Naive thymus-derived CD8-positive, alpha-beta T cell (primary cell): ENCODE measurements at regions not wholly inside any gene's neighbourhood (a gene's known extent, or its start where the extent isn't known, plus 50 kb on each side); places are given as distances from the start of the nearest gene placed in this dataset.
"Not testable (repeated sequence)": the region's sequence is repeated elsewhere in the genome, so short reads cannot be mapped to it uniquely, and the experiment has no call there.

ENCODE experiments used
- ATAC-seq, 2 donors: fragments of 150-1000 bp; cut with Tn5 transposase in 1 of 2; sonication (Bioruptor Pico), chemical (Tn5 transposase) in 1 of 2; 1 replicate in 1 of 2; 2 replicates in 1 of 2; pipeline ENCODE4 v1.10.0; 2021; ENCODE audit warnings: mild to moderate bottlenecking in 2 of 2, moderate library complexity in 2 of 2
- POLR2A ChIA-PET: fragments of 350-600 bp; sonication (Branson Sonifier 250); formaldehyde crosslinking; loops from one replicate; lab custom pipeline; 2021; ENCODE audit warnings: antibody characterized with exemption; lab: Charles Lee
- DNase-seq, 10 donors: peaks; one replicate each; pipeline versions ENCODE4 v3.0.0 to v3.0.0-alpha.2; 2020 to 2022
- H3K27ac Mint-ChIP-seq, 10 donors: one replicate each; pipeline ENCODE4 v1.8.0; 2020 to 2022; ENCODE audit warnings: mild to moderate bottlenecking in 10 of 10, mixed read lengths in 10 of 10, moderate library complexity in 4 of 10, inconsistent platforms in 1 of 10
- H3K27me3 Mint-ChIP-seq, 5 donors: one replicate each; pipeline ENCODE4 v1.8.0; 2021 to 2022; ENCODE audit warnings: mixed read lengths in 5 of 5
- H3K36me3 Mint-ChIP-seq, 3 donors: one replicate each; pipeline ENCODE4 v1.8.0; 2020 to 2022; ENCODE audit warnings: mixed read lengths in 3 of 3, mild to moderate bottlenecking in 2 of 3, inconsistent platforms in 1 of 3
- H3K4me1 Mint-ChIP-seq, 4 donors: one replicate each; pipeline ENCODE4 v1.8.0; 2021 to 2022; ENCODE audit warnings: mixed read lengths in 4 of 4
- H3K4me3 Mint-ChIP-seq, 10 donors: one replicate each; pipeline ENCODE4 v1.8.0; 2020 to 2022; ENCODE audit warnings: mild to moderate bottlenecking in 10 of 10, mixed read lengths in 10 of 10, moderate library complexity in 6 of 10, inconsistent platforms in 1 of 10
- H3K9me3 Mint-ChIP-seq, 9 donors: one replicate each; pipeline ENCODE4 v1.8.0; 2020 to 2022; ENCODE audit warnings: mixed read lengths in 9 of 9, mild to moderate bottlenecking in 3 of 9, inconsistent platforms in 1 of 9, moderate library complexity in 1 of 9

GRCh38 chr6:141996823-141997222, 135.9 kb upstream of the GJE1 start:
- H3K27me3 Mint-ChIP-seq, result peaks cover 0 to 13% (median 4%) of the 10 kb centered on the region in 5 donors
- H3K4me1 Mint-ChIP-seq, result peaks cover 0 to 3% (median 0%) of the 10 kb centered on the region in 4 donors
- ATAC-seq, result no peak
- H3K9me3 Mint-ChIP-seq, result peaks cover 12 to 69% (median 38%) of the 10 kb centered on the region in 9 donors
- H3K4me3 Mint-ChIP-seq, result no peak overlapping the region
- no peak for DNase-seq
- POLR2A ChIA-PET, result no interaction called here
- H3K27ac Mint-ChIP-seq, result no peak overlapping the region
- peaks cover 18 to 21% (median 20%) of the 10 kb centered on the region in 3 donors for H3K36me3 Mint-ChIP-seq

- POLR2A ChIA-PET, result no interaction called here
- no peak for ATAC-seq
- H3K36me3 Mint-ChIP-seq, result peaks cover 8 to 12% (median 9%) of the 10 kb centered on the region in 3 donors
- H3K4me3 Mint-ChIP-seq, result no peak overlapping the region
- no peak overlapping the region for H3K27ac Mint-ChIP-seq
- DNase-seq, result no peak
- peaks cover 0 to 3% (median 0%) of the 10 kb centered on the region in 4 donors for H3K4me1 Mint-ChIP-seq
- peaks cover 6 to 32% (median 20%) of the 10 kb centered on the region in 9 donors for H3K9me3 Mint-ChIP-seq
- H3K27me3 Mint-ChIP-seq, result peaks cover 0 to 13% (median 3%) of the 10 kb centered on the region in 5 donors
These were observed 140.6 kb upstream of the GJE1 start for GRCh38 chr6:141992109-141992508.

- POLR2A ChIA-PET, result no interaction called here
- Mint-ChIP-seq H3K36me3 (peaks cover 0 to 5% (median 3%) of the 10 kb centered on the region in 3 donors), H3K4me1 (peaks cover 0 to 3% (median 0%) of the 10 kb centered on the region in 4 donors), H3K4me3 (no peak overlapping the region), H3K9me3 (peaks cover 2 to 19% (median 10%) of the 10 kb centered on the region in 9 donors), H3K27me3 (peaks cover 0 to 13% (median 3%) of the 10 kb centered on the region in 5 donors), H3K27ac (no peak overlapping the region)
- ATAC-seq (no peak), DNase-seq (no peak)
These were observed 141.9 kb upstream of the GJE1 start for GRCh38 chr6:141990840-141991239.

- Mint-ChIP-seq H3K4me3 (no peak overlapping the region), H3K27ac (no peak overlapping the region), H3K36me3 (no peaks in the 10 kb centered on the region), H3K4me1 (no peaks in the 10 kb centered on the region), H3K9me3 (peaks cover 0 to 10% (median 3%) of the 10 kb centered on the region in 9 donors), H3K27me3 (peaks cover 0 to 13% (median 0%) of the 10 kb centered on the region in 5 donors)
- POLR2A ChIA-PET, result no interaction called here
- DNase-seq, result no peak
- no peak for ATAC-seq
These were observed 143.1 kb upstream of the GJE1 start for GRCh38 chr6:141989706-141989959.

GRCh38 chr6:141988954-141989705, 143.6 kb upstream of the GJE1 start:
- Mint-ChIP-seq H3K27ac (no peak overlapping the region), H3K4me1 (no peaks in the 10 kb centered on the region), H3K9me3 (peaks cover 0 to 8% (median under 1%) of the 10 kb centered on the region in 9 donors), H3K4me3 (no peak overlapping the region), H3K27me3 (peaks cover 0 to 13% (median 0%) of the 10 kb centered on the region in 5 donors), H3K36me3 (no peaks in the 10 kb centered on the region)
- POLR2A ChIA-PET, result no interaction called here
- DNase-seq (peak in 6 of 10 donors; percentile 4 to 25 (median 18)), ATAC-seq (no peak)

- Mint-ChIP-seq H3K27me3 (peaks cover 0 to 8% (median 0%) of the 10 kb centered on the region in 5 donors), H3K27ac (no peak overlapping the region), H3K36me3 (no peaks in the 10 kb centered on the region), H3K4me3 (no peak overlapping the region), H3K9me3 (no peaks in the 10 kb centered on the region), H3K4me1 (peaks cover 0 to 2% (median 0%) of the 10 kb centered on the region in 4 donors)
- DNase-seq (no peak), ATAC-seq (no peak)
- POLR2A ChIA-PET, result no interaction called here
These were observed 144.4 kb upstream of the GJE1 start for GRCh38 chr6:141988327-141988726.

GRCh38 chr6:141986457-141986856, 146.3 kb upstream of the GJE1 start:
- no peaks in the 10 kb centered on the region for H3K27me3 Mint-ChIP-seq
- H3K27ac Mint-ChIP-seq, result no peak overlapping the region
- no peak overlapping the region for H3K4me3 Mint-ChIP-seq
- ATAC-seq, result no peak
- no peaks in the 10 kb centered on the region for H3K36me3 Mint-ChIP-seq
- H3K9me3 Mint-ChIP-seq, result no peaks in the 10 kb centered on the region
- peaks cover 0 to 5% (median 0%) of the 10 kb centered on the region in 4 donors for H3K4me1 Mint-ChIP-seq
- no peak for DNase-seq
- POLR2A ChIA-PET, result no interaction called here

- ATAC-seq, result no peak
These were observed 151.5 kb upstream of the GJE1 start for GRCh38 chr6:141981190-141981589.

GRCh38 chr6:141977782-141978181, 154.9 kb upstream of the GJE1 start:
- ATAC-seq, result no peak
- H3K4me3 Mint-ChIP-seq, result no peak overlapping the region
- peaks cover 0 to 3% (median 0%) of the 10 kb centered on the region in 9 donors for H3K9me3 Mint-ChIP-seq
- POLR2A ChIA-PET, result no interaction called here
- no peaks in the 10 kb centered on the region for H3K27me3 Mint-ChIP-seq
- no peak for DNase-seq
- no peaks in the 10 kb centered on the region for H3K36me3 Mint-ChIP-seq
- H3K4me1 Mint-ChIP-seq, result peaks cover 0 to 6% (median 0%) of the 10 kb centered on the region in 4 donors
- H3K27ac Mint-ChIP-seq, result no peak overlapping the region

More at GRCh38 chr6:141981190-141981589, 151.5 kb upstream of the GJE1 start:
- POLR2A ChIA-PET, result no interaction called here
- H3K27me3 Mint-ChIP-seq, result no peaks in the 10 kb centered on the region
- H3K4me3 Mint-ChIP-seq, result no peak overlapping the region
- no peak overlapping the region for H3K27ac Mint-ChIP-seq
- H3K4me1 Mint-ChIP-seq, result peaks cover 0 to 6% (median 2%) of the 10 kb centered on the region in 4 donors
- DNase-seq, result no peak
- H3K9me3 Mint-ChIP-seq, result no peaks in the 10 kb centered on the region
- H3K36me3 Mint-ChIP-seq, result no peaks in the 10 kb centered on the region

- no peak for DNase-seq
- Mint-ChIP-seq H3K27me3 (no peaks in the 10 kb centered on the region), H3K36me3 (no peaks in the 10 kb centered on the region), H3K4me1 (peaks cover 0 to 6% (median 0%) of the 10 kb centered on the region in 4 donors), H3K4me3 (no peak overlapping the region), H3K27ac (no peak overlapping the region), H3K9me3 (peaks cover 0 to 4% (median 0%) of the 10 kb centered on the region in 9 donors)
- no peak for ATAC-seq
- POLR2A ChIA-PET, result no interaction called here
These were observed 155.7 kb upstream of the GJE1 start for GRCh38 chr6:141976994-141977393.

GRCh38 chr6:141969768-141970415, 162.8 kb upstream of the GJE1 start:
- H3K9me3 Mint-ChIP-seq, result peaks cover 0 to 18% (median 3%) of the 10 kb centered on the region in 9 donors
- H3K4me1 Mint-ChIP-seq, H3K27me3 Mint-ChIP-seq, DNase-seq, H3K27ac Mint-ChIP-seq, H3K36me3 Mint-ChIP-seq, POLR2A ChIA-PET, ATAC-seq, H3K4me3 Mint-ChIP-seq: not testable (repeated sequence)

- no peak overlapping the region for H3K4me3 Mint-ChIP-seq
- peaks cover 0 to 9% (median 1%) of the 10 kb centered on the region in 5 donors for H3K27me3 Mint-ChIP-seq
- peaks cover 0 to 4% (median 0%) of the 10 kb centered on the region in 4 donors for H3K4me1 Mint-ChIP-seq
- DNase-seq (no peak), ATAC-seq (no peak)
- POLR2A ChIA-PET, result no interaction called here
- peaks cover 0 to 9% (median 0%) of the 10 kb centered on the region in 3 donors for H3K36me3 Mint-ChIP-seq
- H3K27ac Mint-ChIP-seq, result no peak overlapping the region
- H3K9me3 Mint-ChIP-seq, result peaks cover 0 to 18% (median 0%) of the 10 kb centered on the region in 9 donors
These were observed 163.5 kb upstream of the GJE1 start for GRCh38 chr6:141969201-141969600.

GRCh38 chr6:141968632-141969031, 164.1 kb upstream of the GJE1 start:
- POLR2A ChIA-PET, result no interaction called here
- peaks cover 0 to 9% (median 1%) of the 10 kb centered on the region in 5 donors for H3K27me3 Mint-ChIP-seq
- no peak overlapping the region for H3K4me3 Mint-ChIP-seq
- ATAC-seq, result no peak
- peaks cover 0 to 9% (median 0%) of the 10 kb centered on the region in 3 donors for H3K36me3 Mint-ChIP-seq
- H3K4me1 Mint-ChIP-seq, result peaks cover 0 to 4% (median 0%) of the 10 kb centered on the region in 4 donors
- H3K9me3 Mint-ChIP-seq, result peaks cover 0 to 18% (median 0%) of the 10 kb centered on the region in 9 donors
- DNase-seq, result no peak
- no peak overlapping the region for H3K27ac Mint-ChIP-seq
